CD8-positive, alpha-beta memory T cell (primary cell): ENCODE measurements at regions not wholly inside any gene's neighbourhood (a gene's known extent, or its start where the extent isn't known, plus 50 kb on each side); places are given as distances from the start of the nearest gene placed in this dataset.

Source experiments
- CTCF ChIA-PET: fragments of 350-600 bp; sonication (Branson Sonifier 250); formaldehyde crosslinking; loops from one replicate; lab custom pipeline; 2021; ENCODE audit warnings: antibody characterized with exemption; lab: Charles Lee
- POLR2A ChIA-PET: fragments of 350-600 bp; sonication (Branson Sonifier 250); formaldehyde crosslinking; loops from one replicate; lab custom pipeline; 2021; ENCODE audit warnings: antibody characterized with exemption; lab: Charles Lee
- DNase-seq, 5 donors: peaks; one replicate each; pipeline versions ENCODE4 v3.0.0 to v3.0.0-alpha.2; 2020 to 2022; ENCODE audit warnings: mixed read lengths in 1 of 5
- H3K27ac ChIP-seq: one replicate; pipeline ENCODE4 v1.7.0; 2013; ENCODE audit warnings: low read depth, mild to moderate bottlenecking, low read length, moderate library complexity
- H3K27me3 ChIP-seq: 2 replicates; pipeline ENCODE4 v1.7.0; 2013; ENCODE audit warnings: low read length, mild to moderate bottlenecking; ENCODE audit not compliant: insufficient read depth, poor library complexity, severe bottlenecking
- H3K36me3 ChIP-seq: 2 replicates; pipeline ENCODE4 v1.7.0; 2013; ENCODE audit warnings: mild to moderate bottlenecking, low read length, moderate library complexity; ENCODE audit not compliant: insufficient read depth
- H3K4me1 ChIP-seq: 2 replicates; pipeline ENCODE4 v1.7.0; 2013; ENCODE audit warnings: mild to moderate bottlenecking, low read length, moderate library complexity; ENCODE audit not compliant: insufficient read depth
- H3K4me3 ChIP-seq: 2 replicates; pipeline ENCODE4 v1.7.0; 2013; ENCODE audit warnings: mild to moderate bottlenecking, low read length
- H3K9me3 ChIP-seq: 2 replicates; pipeline ENCODE4 v1.7.0; 2013; ENCODE audit warnings: mild to moderate bottlenecking, low read length
- H3K27ac Mint-ChIP-seq, 8 donors: one replicate each; pipeline ENCODE4 v1.8.0; 2020 to 2021; ENCODE audit warnings: mixed read lengths in 8 of 8, mild to moderate bottlenecking in 6 of 8, inconsistent platforms in 3 of 8, moderate library complexity in 3 of 8
- H3K27me3 Mint-ChIP-seq, 2 donors: one replicate each; pipeline ENCODE4 v1.8.0; 2020 to 2021; ENCODE audit warnings: mixed read lengths in 2 of 2, mild to moderate bottlenecking in 1 of 2, moderate library complexity in 1 of 2
- H3K36me3 Mint-ChIP-seq, 3 donors: one replicate each; pipeline ENCODE4 v1.8.0; 2020 to 2021; ENCODE audit warnings: mixed read lengths in 3 of 3, inconsistent platforms in 1 of 3, mild to moderate bottlenecking in 1 of 3
- H3K4me1 Mint-ChIP-seq, 3 donors: one replicate each; pipeline ENCODE4 v1.8.0; 2020 to 2021; ENCODE audit warnings: mixed read lengths in 3 of 3, inconsistent platforms in 1 of 3, mild to moderate bottlenecking in 1 of 3
- H3K4me3 Mint-ChIP-seq, 7 donors: one replicate each; pipeline ENCODE4 v1.8.0; 2020 to 2021; ENCODE audit warnings: mixed read lengths in 7 of 7, mild to moderate bottlenecking in 6 of 7, moderate library complexity in 4 of 7, inconsistent platforms in 2 of 7
- H3K9me3 Mint-ChIP-seq, 5 donors: one replicate each; pipeline ENCODE4 v1.8.0; 2020 to 2022; ENCODE audit warnings: mixed read lengths in 5 of 5, mild to moderate bottlenecking in 3 of 5, moderate library complexity in 2 of 5, inconsistent platforms in 1 of 5

DNA sequence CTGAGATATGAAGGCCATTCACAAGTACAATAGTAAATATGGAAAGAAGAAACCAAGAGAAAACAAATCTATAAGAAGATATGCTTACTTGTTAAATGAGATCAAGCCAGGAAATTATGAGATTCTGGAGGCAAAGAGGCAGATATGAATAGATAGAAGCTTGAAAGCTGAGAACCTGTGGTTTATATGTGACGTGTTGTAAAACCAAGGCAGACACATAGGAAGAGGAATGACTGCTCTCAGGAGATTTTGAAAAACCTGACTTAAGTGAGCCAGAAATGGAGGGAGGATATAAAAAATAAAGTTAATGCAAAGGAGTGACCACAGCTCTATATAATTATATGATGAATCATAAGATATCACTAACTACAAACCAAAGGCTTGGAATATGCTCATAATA is 1160.5 kb upstream of the CNTN5 start:
- no peaks in the 10 kb centered on the region for H3K4me1 Mint-ChIP-seq
- no peaks in the 10 kb centered on the region for H3K36me3 Mint-ChIP-seq
- no peak overlapping the region for H3K27ac Mint-ChIP-seq
- H3K4me3 Mint-ChIP-seq, result no peak overlapping the region
- CTCF ChIA-PET, result no interaction called here
- no peaks in the 10 kb centered on the region for H3K4me1 ChIP-seq
- peaks cover 2 to 46% (median 7%) of the 10 kb centered on the region in 5 donors for H3K9me3 Mint-ChIP-seq
- H3K27me3 Mint-ChIP-seq, result peaks cover 0 to 2% of the 10 kb centered on the region in 2 donors
- DNase-seq, result no peak
- H3K27me3 ChIP-seq, result no peaks in the 10 kb centered on the region
- H3K9me3 ChIP-seq, result no peaks in the 10 kb centered on the region
- no peak overlapping the region for H3K27ac ChIP-seq
- POLR2A ChIA-PET, result no interaction called here
- H3K36me3 ChIP-seq, result no peaks in the 10 kb centered on the region
- H3K4me3 ChIP-seq, result no peak overlapping the region

DNA sequence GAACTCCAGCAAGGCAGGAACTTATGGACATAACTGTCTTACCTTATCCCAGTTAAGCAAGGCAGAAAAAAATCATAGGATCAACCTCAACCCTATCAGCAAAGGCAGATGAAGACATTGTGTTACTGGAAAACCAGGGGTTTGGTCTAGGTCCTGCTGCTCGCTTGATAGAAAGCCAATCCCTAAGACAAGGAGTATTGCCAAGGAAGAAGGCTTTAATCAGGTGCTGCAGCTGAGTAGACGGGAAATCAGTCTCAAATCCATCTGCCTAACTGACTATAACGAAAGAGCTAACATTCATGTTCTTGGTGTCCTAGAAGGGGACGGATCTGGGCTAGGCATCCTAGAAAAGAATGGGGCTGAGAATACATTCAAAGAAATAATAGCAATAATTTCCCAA is 1158.7 kb upstream of the CNTN5 start:
- no peaks in the 10 kb centered on the region for H3K27me3 ChIP-seq
- H3K9me3 ChIP-seq, result no peaks in the 10 kb centered on the region
- Mint-ChIP-seq H3K36me3 (no peaks in the 10 kb centered on the region), H3K27me3 (no peaks in the 10 kb centered on the region), H3K4me1 (no peaks in the 10 kb centered on the region), H3K27ac (no peak overlapping the region), H3K4me3 (no peak overlapping the region), H3K9me3 (peaks cover 6 to 35% (median 8%) of the 10 kb centered on the region in 5 donors)
- no peak overlapping the region for H3K4me3 ChIP-seq
- POLR2A ChIA-PET, result no interaction called here
- no peaks in the 10 kb centered on the region for H3K4me1 ChIP-seq
- no peak overlapping the region for H3K27ac ChIP-seq
- DNase-seq, result no peak
- H3K36me3 ChIP-seq, result no peaks in the 10 kb centered on the region
- CTCF ChIA-PET, result no interaction called here

DNA sequence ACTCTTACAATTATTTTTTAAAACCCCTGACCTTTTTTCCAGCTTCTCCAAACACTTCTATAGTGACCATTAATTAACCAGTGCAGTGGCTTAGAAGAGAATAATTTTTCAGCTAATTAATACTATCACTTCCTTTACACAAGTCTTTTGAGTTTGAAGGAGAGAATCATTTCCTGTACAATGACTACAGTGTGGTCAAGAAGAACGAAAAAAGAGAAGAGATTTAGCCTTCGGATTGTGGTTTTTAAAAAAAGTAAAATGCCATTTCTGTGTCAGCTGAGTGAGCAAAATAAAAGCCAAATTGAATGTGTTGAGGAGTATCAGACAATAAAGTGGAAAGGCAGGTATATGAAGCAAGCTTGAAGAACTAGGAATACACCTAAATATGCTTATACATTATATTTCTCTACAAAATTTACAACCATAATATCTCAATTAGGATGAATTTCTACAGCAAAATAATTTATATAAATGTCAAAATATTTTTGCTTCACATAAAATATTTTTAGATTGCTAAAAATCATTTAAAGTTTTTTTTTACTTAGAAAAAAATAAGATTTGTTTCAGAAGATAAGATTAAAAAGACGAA is 1155.2 kb upstream of the CNTN5 start:
- Histone ChIP-seq H3K36me3 (no peaks in the 10 kb centered on the region), H3K4me3 (no peak overlapping the region), H3K4me1 (no peaks in the 10 kb centered on the region), H3K27ac (no peak overlapping the region), H3K27me3 (no peaks in the 10 kb centered on the region), H3K9me3 (no peaks in the 10 kb centered on the region)
- no peak for DNase-seq
- CTCF ChIA-PET, result no interaction called here
- H3K4me3 Mint-ChIP-seq, result no peak overlapping the region
- POLR2A ChIA-PET, result no interaction called here
- H3K27me3 Mint-ChIP-seq, result no peaks in the 10 kb centered on the region
- H3K27ac Mint-ChIP-seq, result no peak overlapping the region
- no peaks in the 10 kb centered on the region for H3K4me1 Mint-ChIP-seq
- peaks cover 8 to 44% (median 9%) of the 10 kb centered on the region in 5 donors for H3K9me3 Mint-ChIP-seq
- no peaks in the 10 kb centered on the region for H3K36me3 Mint-ChIP-seq

DNA sequence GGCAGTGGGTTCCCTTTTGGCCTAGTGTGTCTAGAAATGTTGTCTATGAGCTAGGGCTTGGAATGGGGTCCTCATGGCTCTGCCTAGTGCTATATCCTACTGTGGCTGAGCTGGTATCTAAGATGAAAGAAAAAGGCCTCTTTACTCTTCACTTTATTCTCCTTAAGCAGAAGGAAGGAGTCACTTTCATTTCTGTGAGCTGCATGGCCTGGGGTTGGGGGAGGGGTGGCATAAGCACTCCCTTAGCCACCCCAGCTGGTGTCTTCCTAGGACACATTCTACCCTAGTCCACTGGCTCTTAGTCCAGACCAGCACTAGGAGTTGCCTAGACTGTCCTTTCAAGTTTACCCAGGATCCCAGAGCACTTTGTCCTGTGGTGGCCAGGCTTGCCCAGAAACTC is 1148.9 kb upstream of the CNTN5 start:
- no peaks in the 10 kb centered on the region for H3K4me1 ChIP-seq
- H3K27me3 ChIP-seq, result no peaks in the 10 kb centered on the region
- no peak overlapping the region for H3K4me3 ChIP-seq
- H3K27ac ChIP-seq, result no peak overlapping the region
- Mint-ChIP-seq H3K4me3 (no peak overlapping the region), H3K9me3 (peaks cover 5 to 40% (median 9%) of the 10 kb centered on the region in 5 donors), H3K4me1 (no peaks in the 10 kb centered on the region), H3K27ac (no peak overlapping the region), H3K36me3 (no peaks in the 10 kb centered on the region), H3K27me3 (no peaks in the 10 kb centered on the region)
- no peaks in the 10 kb centered on the region for H3K9me3 ChIP-seq
- DNase-seq, result no peak
- ChIA-PET CTCF (no interaction called here), POLR2A (no interaction called here)
- H3K36me3 ChIP-seq, result no peaks in the 10 kb centered on the region

DNA sequence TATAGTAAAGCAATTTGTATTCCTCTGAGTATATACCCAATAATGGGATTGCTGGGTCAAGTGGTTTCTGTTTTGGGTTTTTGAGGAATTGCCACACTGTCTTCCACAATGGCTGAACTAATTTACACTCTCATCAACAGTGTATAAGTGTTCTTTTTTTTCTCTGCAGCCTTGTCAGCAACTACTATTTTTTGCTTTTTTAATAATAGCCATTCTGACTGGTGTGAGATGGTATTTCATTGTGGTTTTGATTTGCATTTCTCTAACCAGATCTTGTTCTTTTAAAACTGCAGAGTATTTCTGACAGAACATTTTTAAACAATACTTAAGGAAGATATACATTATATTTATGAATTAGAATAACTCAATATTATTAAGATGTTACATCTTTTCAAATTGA is 1140.5 kb upstream of the CNTN5 start:
- Histone ChIP-seq H3K27ac (no peak overlapping the region), H3K36me3 (no peaks in the 10 kb centered on the region), H3K4me1 (no peaks in the 10 kb centered on the region), H3K4me3 (no peak overlapping the region), H3K27me3 (no peaks in the 10 kb centered on the region), H3K9me3 (no peaks in the 10 kb centered on the region)
- no peak overlapping the region for H3K27ac Mint-ChIP-seq
- no peak overlapping the region for H3K4me3 Mint-ChIP-seq
- H3K27me3 Mint-ChIP-seq, result no peaks in the 10 kb centered on the region
- no peaks in the 10 kb centered on the region for H3K4me1 Mint-ChIP-seq
- no peaks in the 10 kb centered on the region for H3K36me3 Mint-ChIP-seq
- CTCF ChIA-PET, result no interaction called here
- no peak for DNase-seq
- POLR2A ChIA-PET, result no interaction called here
- peaks cover 0 to 31% (median 4%) of the 10 kb centered on the region in 5 donors for H3K9me3 Mint-ChIP-seq

DNA sequence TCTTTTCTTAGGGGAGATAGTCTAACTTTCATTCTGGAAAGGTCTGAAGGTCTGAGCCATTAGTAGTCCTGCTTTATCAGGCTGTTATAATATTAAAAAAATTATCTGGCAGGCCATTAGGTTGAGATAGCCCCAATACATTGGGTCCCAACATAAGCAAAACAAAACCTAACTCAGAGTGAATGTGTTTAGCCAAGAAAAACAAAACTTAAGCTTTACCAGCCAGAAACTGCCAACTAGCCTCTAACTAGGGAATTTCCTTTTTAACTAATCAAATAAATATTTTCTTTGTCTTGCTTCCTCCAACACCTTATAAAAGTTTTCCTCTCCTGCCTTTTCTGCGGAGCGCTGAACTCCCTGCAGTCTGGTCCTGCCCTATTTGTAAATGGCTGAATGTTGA is 1137.7 kb upstream of the CNTN5 start:
- H3K4me3 Mint-ChIP-seq, result no peak overlapping the region

DNA sequence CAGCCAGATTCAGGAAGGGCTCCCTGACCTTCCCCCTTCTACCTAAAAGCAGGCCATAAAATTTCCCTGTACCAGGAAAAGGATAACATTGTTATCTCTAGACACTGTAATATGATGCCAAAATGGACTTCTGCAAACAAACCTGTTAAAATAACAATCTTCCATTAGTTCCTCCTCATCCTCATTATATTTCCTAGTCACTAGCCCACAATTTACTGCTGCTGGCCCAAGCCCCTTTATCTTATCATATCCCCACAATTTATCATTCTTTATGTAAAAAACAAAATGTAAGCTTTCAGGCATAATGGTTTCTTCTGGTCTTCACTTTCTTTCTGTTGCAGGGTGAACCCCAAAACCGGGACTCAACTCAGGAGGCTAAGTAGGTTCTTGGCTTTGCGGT is 1132.1 kb upstream of the CNTN5 start:
- H3K36me3 ChIP-seq, result no peaks in the 10 kb centered on the region
- peaks cover 4% of the 10 kb centered on the region for H3K9me3 ChIP-seq
- ChIA-PET CTCF (no interaction called here), POLR2A (no interaction called here)
- no peak overlapping the region for H3K27ac Mint-ChIP-seq
- no peaks in the 10 kb centered on the region for H3K4me1 Mint-ChIP-seq
- H3K4me1 ChIP-seq, result no peaks in the 10 kb centered on the region
- H3K9me3 Mint-ChIP-seq, result peaks cover 0 to 25% (median 12%) of the 10 kb centered on the region in 5 donors
- no peak overlapping the region for H3K27ac ChIP-seq
- no peak overlapping the region for H3K4me3 Mint-ChIP-seq
- no peaks in the 10 kb centered on the region for H3K27me3 Mint-ChIP-seq
- no peaks in the 10 kb centered on the region for H3K36me3 Mint-ChIP-seq
- no peaks in the 10 kb centered on the region for H3K27me3 ChIP-seq
- DNase-seq, result no peak
- H3K4me3 ChIP-seq, result no peak overlapping the region

More for the DNA sequence above, 1137.7 kb upstream of the CNTN5 start:
- Histone ChIP-seq H3K4me3 (no peak overlapping the region), H3K27me3 (no peaks in the 10 kb centered on the region), H3K36me3 (no peaks in the 10 kb centered on the region), H3K27ac (no peak overlapping the region), H3K4me1 (no peaks in the 10 kb centered on the region), H3K9me3 (no peaks in the 10 kb centered on the region)
- Mint-ChIP-seq H3K9me3 (peaks cover 0 to 20% (median 5%) of the 10 kb centered on the region in 5 donors), H3K27ac (no peak overlapping the region), H3K27me3 (no peaks in the 10 kb centered on the region), H3K36me3 (no peaks in the 10 kb centered on the region), H3K4me1 (no peaks in the 10 kb centered on the region)
- ChIA-PET CTCF (no interaction called here), POLR2A (no interaction called here)
- DNase-seq, result no peak

DNA sequence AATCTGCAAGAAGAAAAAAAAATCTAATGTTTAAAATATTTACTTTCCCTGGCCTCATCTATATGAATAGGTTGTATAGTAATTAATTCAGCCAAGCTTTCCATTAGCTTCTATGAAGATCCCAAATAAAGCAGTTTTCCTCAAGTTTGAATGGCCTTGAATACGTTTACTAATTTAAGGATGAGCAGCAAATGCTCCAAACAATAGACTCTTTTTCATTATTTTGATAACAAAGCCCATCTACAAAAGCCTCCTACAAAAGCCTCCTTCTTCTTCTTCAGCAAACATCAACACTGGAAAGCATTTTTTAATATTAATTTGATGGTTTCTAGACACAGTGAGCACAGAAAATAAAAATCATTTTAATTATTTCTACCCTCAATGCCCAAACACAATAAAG is 1130.3 kb upstream of the CNTN5 start:
- Mint-ChIP-seq H3K4me1 (no peaks in the 10 kb centered on the region), H3K27ac (no peak overlapping the region), H3K36me3 (no peaks in the 10 kb centered on the region), H3K9me3 (peaks cover 0 to 24% (median 14%) of the 10 kb centered on the region in 5 donors), H3K4me3 (no peak overlapping the region), H3K27me3 (no peaks in the 10 kb centered on the region)
- DNase-seq, result no peak
- POLR2A ChIA-PET, result no interaction called here
- no peaks in the 10 kb centered on the region for H3K4me1 ChIP-seq
- H3K36me3 ChIP-seq, result no peaks in the 10 kb centered on the region
- no peaks in the 10 kb centered on the region for H3K27me3 ChIP-seq
- H3K4me3 ChIP-seq, result no peak overlapping the region
- H3K9me3 ChIP-seq, result peaks cover 4% of the 10 kb centered on the region
- no peak overlapping the region for H3K27ac ChIP-seq
- CTCF ChIA-PET, result no interaction called here
